AG10803 (cell line): ENCODE measurements at regions not wholly inside any gene's neighbourhood (a gene's known extent, or its start where the extent isn't known, plus 50 kb on each side); places are given as distances from the start of the nearest gene placed in this dataset.

Source experiments
- DNase-seq: peaks from one replicate; pipeline ENCODE4 v3.0.0; 2010; ENCODE audit warnings: low read depth
- H3K4me3 ChIP-seq: 2 replicates; pipeline ENCODE4 v1.5.1; 2011; ENCODE audit warnings: mild to moderate bottlenecking, low read length, control low read depth
- TF ChIP-seq, protein P1 (sequence below): conservative IDR thresholded peaks from 2 replicates; pipeline ENCODE4 v1.5.1; 2011; ENCODE audit warnings: mild to moderate bottlenecking, low read length, control low read depth, inconsistent platforms

GRCh38 chr20:56871691-56872090, 242.6 kb downstream of the TFAP2C start:
- no peak for DNase-seq
- TF ChIP-seq, protein P1, sequence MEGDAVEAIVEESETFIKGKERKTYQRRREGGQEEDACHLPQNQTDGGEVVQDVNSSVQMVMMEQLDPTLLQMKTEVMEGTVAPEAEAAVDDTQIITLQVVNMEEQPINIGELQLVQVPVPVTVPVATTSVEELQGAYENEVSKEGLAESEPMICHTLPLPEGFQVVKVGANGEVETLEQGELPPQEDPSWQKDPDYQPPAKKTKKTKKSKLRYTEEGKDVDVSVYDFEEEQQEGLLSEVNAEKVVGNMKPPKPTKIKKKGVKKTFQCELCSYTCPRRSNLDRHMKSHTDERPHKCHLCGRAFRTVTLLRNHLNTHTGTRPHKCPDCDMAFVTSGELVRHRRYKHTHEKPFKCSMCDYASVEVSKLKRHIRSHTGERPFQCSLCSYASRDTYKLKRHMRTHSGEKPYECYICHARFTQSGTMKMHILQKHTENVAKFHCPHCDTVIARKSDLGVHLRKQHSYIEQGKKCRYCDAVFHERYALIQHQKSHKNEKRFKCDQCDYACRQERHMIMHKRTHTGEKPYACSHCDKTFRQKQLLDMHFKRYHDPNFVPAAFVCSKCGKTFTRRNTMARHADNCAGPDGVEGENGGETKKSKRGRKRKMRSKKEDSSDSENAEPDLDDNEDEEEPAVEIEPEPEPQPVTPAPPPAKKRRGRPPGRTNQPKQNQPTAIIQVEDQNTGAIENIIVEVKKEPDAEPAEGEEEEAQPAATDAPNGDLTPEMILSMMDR, result no peak

DNA sequence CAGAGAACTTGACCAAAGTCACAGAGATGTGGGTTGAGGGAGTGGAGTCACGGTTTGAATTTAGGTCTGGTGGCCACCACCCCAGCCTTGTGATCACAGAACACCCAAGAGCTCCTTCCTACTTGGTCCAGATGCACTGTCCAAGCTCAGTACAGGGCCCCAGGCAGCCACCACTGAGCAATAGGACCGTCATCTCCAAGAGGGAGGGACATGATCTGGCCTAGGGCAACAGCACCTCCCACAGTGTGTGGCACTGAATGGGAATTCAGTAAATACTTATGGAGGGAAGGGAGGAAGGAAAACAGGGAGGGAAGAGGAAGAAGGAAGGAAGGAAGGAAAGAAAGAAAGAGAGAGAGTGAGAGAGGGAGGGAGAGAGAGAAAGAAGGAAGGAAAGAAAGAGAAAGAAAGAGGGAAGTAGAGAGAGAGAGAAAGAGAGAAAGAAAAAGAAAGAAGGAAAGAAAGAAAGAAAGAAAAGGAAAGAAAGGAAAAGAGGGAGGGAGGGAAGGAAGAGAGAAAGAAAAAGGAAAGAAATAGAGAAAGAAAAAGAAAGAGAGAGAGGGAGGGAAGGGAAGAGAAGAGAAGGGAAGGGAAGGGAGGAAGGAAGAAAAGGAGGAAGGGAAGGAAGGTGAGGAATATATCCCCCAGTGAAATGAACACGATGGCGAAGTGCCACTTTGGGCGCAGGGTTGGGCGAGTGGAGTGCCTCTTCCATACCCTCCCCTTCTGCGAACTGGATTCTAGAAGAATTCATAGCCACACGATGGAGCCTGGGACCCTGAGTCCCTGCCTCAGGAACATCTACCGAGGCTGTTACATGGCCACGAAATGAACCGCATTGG, 243.7 kb downstream of the TFAP2C start:
- H3K4me3 ChIP-seq, result no peak overlapping the region
- DNase-seq, result no peak
- TF ChIP-seq, protein P1, result no peak

More at GRCh38 chr20:56871691-56872090, 242.6 kb downstream of the TFAP2C start:
- no peak overlapping the region for H3K4me3 ChIP-seq

DNA sequence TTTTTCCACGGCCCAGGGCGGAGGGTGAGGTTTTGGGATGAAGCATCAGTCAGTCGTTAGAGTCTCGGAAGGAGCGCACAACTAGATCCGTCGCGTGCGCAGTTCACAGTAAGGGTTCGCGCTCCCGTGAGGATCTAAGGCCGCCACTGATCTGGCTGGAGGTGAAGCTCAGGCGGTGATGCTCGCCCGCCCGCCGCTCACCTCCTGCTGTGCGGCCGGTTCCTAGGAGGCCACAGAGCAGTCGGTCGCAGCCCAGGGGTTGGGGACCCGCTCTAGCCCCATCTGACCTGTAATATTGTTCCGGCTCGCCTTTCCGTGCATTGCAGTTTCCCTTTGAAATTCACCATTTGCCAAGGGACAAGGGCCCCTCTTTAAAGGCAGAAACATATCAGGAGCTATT, 244.7 kb downstream of the TFAP2C start:
- TF ChIP-seq, protein P1, result no peak
- no peak overlapping the region for H3K4me3 ChIP-seq
- no peak for DNase-seq

GRCh38 chr20:56875052-56875659, 246.1 kb downstream of the TFAP2C start:
- no peak overlapping the region for H3K4me3 ChIP-seq
- TF ChIP-seq, protein P1, result no peak
- DNase-seq, result peak; percentile 67

DNA sequence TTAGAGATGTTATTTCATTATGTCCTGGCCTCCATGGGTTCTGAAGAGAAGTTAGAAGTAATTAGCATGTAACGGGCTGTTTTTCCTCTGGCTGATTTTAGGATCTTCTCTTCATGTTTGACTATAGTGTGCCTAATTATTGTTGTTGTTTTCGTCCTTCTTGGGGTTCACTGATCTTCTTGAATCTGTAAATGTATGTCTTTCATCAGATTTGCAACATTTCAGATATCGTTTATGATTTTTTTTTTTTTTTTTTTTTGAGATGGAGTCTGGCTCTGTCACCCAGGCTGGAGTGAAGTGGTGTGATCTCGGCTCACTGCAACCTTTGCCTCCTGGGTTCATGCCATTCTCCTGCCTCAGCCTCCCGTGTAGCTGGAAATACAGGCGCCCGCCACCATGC, 246.7 kb downstream of the TFAP2C start:
- no peak overlapping the region for H3K4me3 ChIP-seq
- TF ChIP-seq, protein P1, result no peak
- no peak for DNase-seq

DNA sequence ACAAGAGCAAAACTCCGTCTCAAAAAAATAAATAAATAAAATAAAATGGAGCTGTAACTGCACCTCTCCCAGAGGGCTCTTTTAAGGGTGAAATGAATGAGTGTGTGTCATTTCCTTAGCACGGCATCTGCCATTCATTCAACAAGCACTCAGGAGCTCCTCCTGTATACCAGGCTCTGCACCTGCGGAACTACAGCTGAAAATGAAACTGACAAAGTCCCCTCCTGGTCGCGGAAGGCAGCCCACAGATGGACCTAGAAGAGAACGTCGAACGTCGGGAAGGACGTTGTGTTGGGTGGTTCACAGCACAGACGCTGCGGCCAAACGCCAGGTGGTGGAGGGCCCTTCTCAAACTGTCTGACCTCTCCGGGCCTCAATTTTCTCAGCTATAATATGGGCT, 256.4 kb downstream of the TFAP2C start:
- no peak for DNase-seq
- no peak overlapping the region for H3K4me3 ChIP-seq
- TF ChIP-seq, protein P1, result no peak

DNA sequence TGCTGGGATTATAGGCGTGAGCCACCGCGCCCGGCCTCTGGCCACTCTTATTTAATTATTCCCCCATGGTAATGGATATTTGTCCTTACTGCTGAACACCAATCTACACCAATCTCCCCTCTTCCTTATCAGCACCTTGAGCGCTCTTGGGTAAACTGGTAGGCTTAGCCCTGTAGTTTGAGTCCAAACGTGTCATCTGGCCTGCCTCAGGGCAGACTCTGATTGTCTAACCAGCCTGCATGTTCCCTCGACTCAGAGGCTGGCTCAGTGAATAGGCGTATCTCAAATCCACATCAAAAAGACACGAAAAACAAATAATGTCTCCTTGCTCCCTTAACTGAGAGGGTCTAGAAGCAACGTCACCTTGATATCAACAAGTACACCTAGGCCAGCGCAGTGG, 260.9 kb downstream of the TFAP2C start:
- TF ChIP-seq, protein P1, result no peak
- no peak for DNase-seq
- H3K4me3 ChIP-seq, result no peak overlapping the region
